DMS114 treated with DMSO at 0.1 percent for 48 hours (cell line): ENCODE measurements at regions not wholly inside any gene's neighbourhood (a gene's known extent, or its start where the extent isn't known, plus 50 kb on each side); places are given as distances from the start of the nearest gene placed in this dataset.

Source experiments
- DNase-seq: peaks from one replicate; lab custom pipeline; 2025; ENCODE audit not compliant: unreplicated experiment; lab: John Stamatoyannopoulos, UW

GRCh38 chr21:24910591-24910990 lies 696.7 kb downstream of the MRPL39 start:
- no peak for DNase-seq

DNA sequence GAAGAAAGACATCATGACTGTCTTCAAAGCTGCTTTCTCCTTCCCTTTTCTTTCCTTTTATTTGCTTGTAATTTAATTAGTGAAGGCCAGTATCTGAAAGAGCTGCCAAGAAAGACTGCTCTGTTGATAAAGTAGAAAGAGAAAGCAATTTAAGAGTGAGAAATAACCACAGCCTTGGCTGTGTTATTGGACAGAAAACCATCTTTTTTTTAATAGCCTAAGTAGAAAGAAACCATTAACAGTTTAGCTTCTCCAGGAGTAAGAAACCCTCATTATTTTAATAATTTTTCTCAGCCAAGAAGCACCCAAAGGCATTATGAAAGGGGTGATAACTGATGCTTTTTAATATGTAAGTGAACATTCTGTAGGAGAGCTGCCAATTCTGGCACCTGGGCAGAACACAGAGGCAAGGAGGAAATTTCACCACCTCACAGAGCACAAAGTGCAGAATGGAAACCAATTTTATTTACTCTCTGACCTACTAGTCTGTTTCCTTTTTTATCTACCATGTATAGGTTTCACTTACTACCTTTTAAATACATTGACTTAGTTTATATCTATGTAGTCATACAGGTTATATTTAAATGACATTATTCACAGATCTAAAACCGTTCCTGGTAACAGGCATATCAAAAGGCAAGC lies 703.2 kb downstream of the MRPL39 start:
- DNase-seq: no peak

GRCh38 chr21:24899138-24899537 lies 708.1 kb downstream of the MRPL39 start:
- DNase-seq: no peak

GRCh38 chr21:24897883-24898282 lies 709.4 kb downstream of the MRPL39 start:
- DNase-seq: no peak

DNA sequence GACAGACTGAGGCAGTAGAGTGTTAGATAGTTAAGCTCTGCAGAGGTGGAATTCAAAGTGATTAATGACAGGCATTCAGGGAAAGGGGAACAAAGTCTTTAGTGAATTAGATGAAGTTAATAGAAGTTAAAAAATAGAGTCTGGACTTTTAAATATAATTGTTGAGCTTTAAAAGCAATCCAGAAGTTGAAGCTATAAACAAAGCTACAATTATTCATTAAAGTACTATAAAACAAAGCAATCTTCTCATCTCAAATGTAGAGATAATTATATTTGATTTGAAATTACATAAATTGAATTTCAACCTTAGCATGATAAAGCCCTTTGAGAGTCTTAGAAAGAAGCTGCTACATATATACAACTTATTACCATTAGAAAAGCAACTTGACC lies 710.6 kb downstream of the MRPL39 start:
- no peak for DNase-seq

GRCh38 chr21:24895885-24896734 lies 711.2 kb downstream of the MRPL39 start:
- DNase-seq: no peak

DNA sequence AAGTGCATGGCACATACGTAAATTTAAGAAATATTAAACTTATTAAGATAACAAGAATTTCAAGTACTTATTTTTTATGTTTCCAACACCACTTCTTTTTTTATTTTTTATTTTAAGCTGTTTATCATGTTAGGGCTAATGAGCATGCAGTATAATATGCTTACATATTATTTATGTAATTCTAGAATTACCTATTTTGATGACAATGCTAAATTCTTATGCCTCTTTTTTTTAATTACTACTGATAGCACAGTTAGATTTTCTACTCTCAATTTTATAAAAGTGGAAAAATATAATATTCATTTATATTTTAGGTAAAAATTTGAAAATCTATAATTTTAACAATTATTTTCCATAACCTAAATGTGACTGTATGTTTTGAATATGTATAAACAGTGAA lies 713.0 kb downstream of the MRPL39 start:
- no peak for DNase-seq

DNA sequence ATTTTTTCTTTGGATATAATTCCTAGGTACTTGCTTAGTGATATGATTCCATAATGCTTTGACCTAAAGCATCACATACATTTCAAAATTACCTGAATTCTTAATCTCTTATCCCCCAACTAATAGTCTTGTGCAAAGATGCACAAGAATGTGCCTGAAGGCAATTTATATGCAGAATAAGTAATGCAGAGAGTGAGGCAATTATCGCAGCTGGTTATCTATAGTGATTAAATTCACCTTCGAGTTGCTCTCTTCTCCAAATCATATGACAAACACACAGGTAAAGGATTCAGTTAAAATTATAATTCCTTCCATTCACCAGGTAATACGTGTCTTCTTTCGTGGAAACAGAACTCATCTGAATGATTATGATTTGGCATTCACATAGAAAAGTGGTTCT lies 717.3 kb downstream of the MRPL39 start:
- no peak for DNase-seq

GRCh38 chr21:24881506-24881905 lies 725.8 kb downstream of the MRPL39 start:
- no peak for DNase-seq

GRCh38 chr21:24870633-24871032 lies 736.6 kb downstream of the MRPL39 start:
- DNase-seq: no peak

GRCh38 chr21:24869862-24870261 lies 737.4 kb downstream of the MRPL39 start:
- DNase-seq: no peak

- no peak for DNase-seq
These were observed 739.2 kb downstream of the MRPL39 start for GRCh38 chr21:24868117-24868516.

- no peak for DNase-seq
These were observed 745.8 kb downstream of the MRPL39 start for GRCh38 chr21:24861471-24861870.

DNA sequence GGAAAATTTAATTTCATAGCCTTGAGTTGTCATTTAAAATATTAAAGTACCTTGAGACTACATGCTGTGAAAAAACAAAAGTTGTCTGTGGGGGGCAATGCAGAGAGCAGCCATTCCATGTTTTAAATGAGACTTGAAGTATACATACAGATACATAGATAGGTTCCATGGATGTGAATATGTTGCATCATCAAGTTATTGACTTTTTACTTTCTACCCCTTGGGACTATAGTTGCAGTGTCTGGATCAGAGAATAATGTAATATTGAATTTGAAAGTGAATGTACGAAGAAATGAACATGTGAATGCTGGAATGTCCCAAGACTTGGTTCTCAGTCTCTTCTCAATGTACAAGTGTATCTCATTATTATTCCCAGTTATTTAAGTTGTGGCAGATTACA lies 751.0 kb downstream of the MRPL39 start:
- no peak for DNase-seq

DNA sequence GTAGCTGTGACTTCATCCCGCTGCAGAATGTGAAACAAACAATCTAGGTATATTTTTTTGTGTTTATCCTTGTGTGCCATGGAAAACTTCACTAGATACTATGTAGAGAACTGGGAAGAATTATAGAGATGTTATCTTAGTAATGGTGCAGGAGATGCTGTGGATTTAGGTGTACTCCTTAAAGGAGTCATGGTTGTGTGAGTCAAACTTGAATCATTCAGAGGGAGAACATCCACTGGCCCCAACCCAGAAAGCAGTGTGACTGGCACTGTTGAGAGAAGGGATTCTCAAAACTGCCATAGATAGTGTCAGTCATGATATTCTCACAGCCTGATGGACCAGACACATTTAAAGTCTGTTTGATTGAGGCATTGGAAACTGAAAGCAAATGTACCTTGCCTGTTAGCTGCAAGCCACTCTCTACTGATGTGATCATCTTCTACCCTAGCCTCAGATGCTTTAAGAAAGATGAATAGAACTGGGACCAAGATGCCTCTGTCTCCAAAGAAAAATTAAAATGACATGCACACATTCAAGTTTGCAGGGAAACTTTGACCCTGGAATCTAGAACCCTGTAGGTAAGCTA lies 754.6 kb downstream of the MRPL39 start:
- DNase-seq: no peak

DNA sequence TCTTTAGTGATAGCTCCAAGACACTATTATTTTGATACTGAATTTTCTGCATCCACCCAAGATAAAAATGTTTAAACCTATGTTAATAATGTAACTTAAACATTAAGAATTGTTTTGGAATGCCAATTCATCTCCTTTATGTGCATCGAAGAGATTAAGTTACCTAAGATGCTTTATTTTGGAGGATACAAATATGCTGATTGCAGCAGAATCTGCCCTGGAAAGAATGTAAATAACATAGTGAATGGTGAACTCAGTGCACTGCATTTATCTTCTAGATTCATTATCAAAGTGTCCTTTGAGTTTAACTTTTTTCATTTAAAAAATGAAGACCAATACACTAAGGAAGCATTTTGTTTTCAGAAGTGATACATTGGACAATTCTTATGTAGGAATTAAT lies 757.2 kb downstream of the MRPL39 start:
- DNase-seq: no peak

DNA sequence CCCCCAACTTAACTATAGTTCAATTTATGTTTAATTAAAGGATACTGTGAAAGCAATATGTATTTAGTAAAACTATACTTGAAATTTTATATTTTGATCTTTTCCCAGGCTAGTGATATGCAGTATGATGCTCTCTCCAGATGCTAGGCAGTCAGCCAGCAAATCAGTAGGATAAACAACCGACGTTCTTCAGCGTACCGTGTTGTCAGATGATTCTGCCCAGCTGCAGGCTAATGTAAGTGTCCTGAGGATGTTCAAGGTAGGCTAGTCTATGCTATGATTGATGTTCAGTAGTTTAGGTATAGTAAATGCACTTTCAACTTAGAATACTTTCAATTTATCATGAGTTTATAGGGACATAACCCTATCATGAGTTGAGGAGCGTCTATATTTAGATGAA lies 762.6 kb downstream of the MRPL39 start:
- DNase-seq: no peak

GRCh38 chr21:24840287-24840686 lies 767.0 kb downstream of the MRPL39 start:
- DNase-seq: no peak

GRCh38 chr21:24832961-24833360 lies 774.3 kb downstream of the MRPL39 start:
- no peak for DNase-seq

- DNase-seq: no peak
These were observed 777.9 kb downstream of the MRPL39 start for GRCh38 chr21:24829397-24829796.

- no peak for DNase-seq
These were observed 780.5 kb downstream of the MRPL39 start for GRCh38 chr21:24826822-24827221.

DNA sequence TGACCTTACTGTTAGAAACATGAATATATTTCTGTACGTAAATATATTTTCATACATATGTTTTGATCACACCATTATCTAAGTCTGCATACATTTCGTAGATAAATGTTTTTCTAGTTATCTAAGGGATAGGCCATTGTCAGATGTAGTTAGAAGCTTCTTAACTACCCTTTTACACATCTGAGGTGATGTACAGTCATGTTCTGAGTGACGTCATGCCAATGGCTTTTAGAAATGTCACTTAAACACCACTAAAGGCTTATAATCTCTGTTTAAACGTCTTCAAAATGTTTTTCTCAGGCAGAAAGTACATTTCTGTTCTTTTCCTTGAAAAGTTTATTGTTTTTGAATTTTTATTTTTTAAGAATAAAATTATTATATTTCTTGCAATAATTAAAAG lies 781.9 kb downstream of the MRPL39 start:
- DNase-seq: no peak
